ENCODE measurements at regions not wholly inside any gene's neighbourhood (a gene's known extent, or its start where the extent isn't known, plus 50 kb on each side); places are given as distances from the start of the nearest gene placed in this dataset.

DNA sequence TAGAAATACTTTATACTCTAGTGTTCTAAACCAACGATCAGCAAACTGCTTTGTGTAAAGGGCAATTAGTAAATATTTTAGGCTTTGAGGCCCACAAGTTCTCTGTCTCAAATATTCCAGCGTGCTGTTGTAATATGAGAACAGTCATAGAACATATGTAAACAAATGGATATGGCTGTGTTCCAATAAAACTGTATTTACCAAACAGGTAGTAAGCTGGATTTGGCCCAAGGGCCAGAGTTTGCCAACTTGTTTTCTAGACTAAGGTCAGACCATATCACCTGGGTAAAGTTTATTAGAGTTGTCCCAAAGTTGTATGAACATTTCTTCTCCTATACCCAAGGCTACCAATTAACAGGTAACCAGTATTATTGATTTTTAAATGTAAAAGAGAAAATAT is 303.2 kb upstream of the MC4R start:
- Histone ChIP-seq H2AK5ac (ENCODE audit: insufficient read length, low read length) (no peak overlapping the region), H3K23ac (ENCODE audit: insufficient read length, low read depth, low read length) (no peak overlapping the region), H3K79me1 (ENCODE audit: insufficient read depth, low read depth, low read length, poor library complexity, severe bottlenecking) (no peaks in the 10 kb centered on the region), H3K18ac (ENCODE audit: insufficient read length, low read depth, low read length) (no peak overlapping the region), H2AFZ (ENCODE audit: low read length) (no peak overlapping the region), H3T11ph (ENCODE audit: low read length) (no peak overlapping the region), H3K9ac (ENCODE audit: extremely low read depth, insufficient read length, low read length) (no peak overlapping the region), H3K14ac (ENCODE audit: insufficient read depth, low read length) (no peak overlapping the region), H2BK120ac (ENCODE audit: low read depth, low read length, poor library complexity, severe bottlenecking) (no peak overlapping the region), H4K20me1 (ENCODE audit: control insufficient read depth, insufficient read depth, insufficient read length) (no peaks in the 10 kb centered on the region), H4K8ac (replicated peaks; ENCODE audit: insufficient read length, low read depth, low read length) (no peak overlapping the region), H3K4ac (ENCODE audit: low read depth, low read length) (no peak overlapping the region), H3K4me2 (ENCODE audit: insufficient read depth, insufficient read length, low read length) (no peak overlapping the region), H3K4me1 (ENCODE audit: insufficient read depth, low read length) (no peaks in the 10 kb centered on the region; the same call in 1 of the 2 replicates), H3K23me2 (ENCODE audit: insufficient read length, low read depth, low read length, poor library complexity, severe bottlenecking) (no peaks in the 10 kb centered on the region), H3K56ac (ENCODE audit: insufficient read length, low read depth, low read length) (no peak overlapping the region), H2BK15ac (ENCODE audit: low read depth, low read length) (no peak overlapping the region), H3K27me3 (ENCODE audit: insufficient read depth, low read length) (no peaks in the 10 kb centered on the region), H2BK20ac (ENCODE audit: low read depth, low read length, poor library complexity, severe bottlenecking) (no peak overlapping the region), H4K91ac (ENCODE audit: insufficient read length, low read depth, low read length) (no peak overlapping the region), H4K5ac (ENCODE audit: insufficient read length, low read depth, low read length) (no peak overlapping the region), H2BK12ac (ENCODE audit: insufficient read length, low read depth, low read length) (no peak overlapping the region), H2BK5ac (ENCODE audit: insufficient read length, low read length) (no peak overlapping the region), H3K9me3 (ENCODE audit: control insufficient read depth, low read depth, low read length) (no peaks in the 10 kb centered on the region), H3K79me2 (ENCODE audit: insufficient read depth, low read length) (no peaks in the 10 kb centered on the region), H3K27ac (ENCODE audit: insufficient read length, low read depth, low read length) (no peak overlapping the region)
- TF ChIP-seq, protein P1, sequence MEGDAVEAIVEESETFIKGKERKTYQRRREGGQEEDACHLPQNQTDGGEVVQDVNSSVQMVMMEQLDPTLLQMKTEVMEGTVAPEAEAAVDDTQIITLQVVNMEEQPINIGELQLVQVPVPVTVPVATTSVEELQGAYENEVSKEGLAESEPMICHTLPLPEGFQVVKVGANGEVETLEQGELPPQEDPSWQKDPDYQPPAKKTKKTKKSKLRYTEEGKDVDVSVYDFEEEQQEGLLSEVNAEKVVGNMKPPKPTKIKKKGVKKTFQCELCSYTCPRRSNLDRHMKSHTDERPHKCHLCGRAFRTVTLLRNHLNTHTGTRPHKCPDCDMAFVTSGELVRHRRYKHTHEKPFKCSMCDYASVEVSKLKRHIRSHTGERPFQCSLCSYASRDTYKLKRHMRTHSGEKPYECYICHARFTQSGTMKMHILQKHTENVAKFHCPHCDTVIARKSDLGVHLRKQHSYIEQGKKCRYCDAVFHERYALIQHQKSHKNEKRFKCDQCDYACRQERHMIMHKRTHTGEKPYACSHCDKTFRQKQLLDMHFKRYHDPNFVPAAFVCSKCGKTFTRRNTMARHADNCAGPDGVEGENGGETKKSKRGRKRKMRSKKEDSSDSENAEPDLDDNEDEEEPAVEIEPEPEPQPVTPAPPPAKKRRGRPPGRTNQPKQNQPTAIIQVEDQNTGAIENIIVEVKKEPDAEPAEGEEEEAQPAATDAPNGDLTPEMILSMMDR (conservative IDR thresholded peaks at IDR 0.05), result no peak
- Mint-ChIP-seq H3K36me3 (ENCODE audit: insufficient read depth in 1 of 3, low read depth in 3 of 3) (no peaks in the 10 kb centered on the region), H3K4me3 (no peak overlapping the region), H3K4me1 (no peaks in the 10 kb centered on the region; a peak in 1 of 4 replicates), H3K27me3 (ENCODE audit: low read depth) (peaks cover 3% of the 10 kb centered on the region; the same call in 1 of the 2 replicates), H3K27ac (no peak overlapping the region), H3K9me3 (no peaks in the 10 kb centered on the region)
- no peak for DNase-seq
- no CpG with 5 or more reads among the region's 2 CpGs for WGBS (ENCODE audit: extremely low coverage, insufficient read length, low lambda C conversion rate)
